ENCODE measurements at regions not wholly inside any gene's neighbourhood (a gene's known extent, or its start where the extent isn't known, plus 50 kb on each side); places are given as distances from the start of the nearest gene placed in this dataset.

GRCh38 chr5:159735749-159736660, 180.3 kb upstream of the ADRA1B start:
- no peaks in the 10 kb centered on the region for H3K36me3 ChIP-seq (ENCODE audit: control insufficient read depth, insufficient read depth, low read length)
- H3K4me1 ChIP-seq (ENCODE audit: control insufficient read depth, insufficient read depth, low read length) = no peaks in the 10 kb centered on the region
- H3K9ac ChIP-seq (ENCODE audit: low read length) = no peak overlapping the region
- H3K9me3 ChIP-seq (ENCODE audit: control insufficient read depth, low read length) = no peaks in the 10 kb centered on the region
- no peaks in the 10 kb centered on the region for H3K27me3 ChIP-seq (ENCODE audit: control insufficient read depth, insufficient read depth, low read length)
- no peak overlapping the region for H3K4me3 ChIP-seq (ENCODE audit: low read length)

GRCh38 chr5:159736844-159737243, 179.4 kb upstream of the ADRA1B start:
- H3K4me1 ChIP-seq (ENCODE audit: control insufficient read depth, insufficient read depth, low read length) = no peaks in the 10 kb centered on the region
- H3K9me3 ChIP-seq (ENCODE audit: control insufficient read depth, low read length) = no peaks in the 10 kb centered on the region
- H3K4me3 ChIP-seq (ENCODE audit: low read length) = no peak overlapping the region
- H3K27me3 ChIP-seq (ENCODE audit: control insufficient read depth, insufficient read depth, low read length) = no peaks in the 10 kb centered on the region
- no peaks in the 10 kb centered on the region for H3K36me3 ChIP-seq (ENCODE audit: control insufficient read depth, insufficient read depth, low read length)
- no peak overlapping the region for H3K9ac ChIP-seq (ENCODE audit: low read length)

GRCh38 chr5:159737263-159737662, 179.0 kb upstream of the ADRA1B start:
- no peak overlapping the region for H3K9ac ChIP-seq (ENCODE audit: low read length)
- H3K36me3 ChIP-seq (ENCODE audit: control insufficient read depth, insufficient read depth, low read length) = no peaks in the 10 kb centered on the region
- H3K4me1 ChIP-seq (ENCODE audit: control insufficient read depth, insufficient read depth, low read length) = no peaks in the 10 kb centered on the region
- no peaks in the 10 kb centered on the region for H3K9me3 ChIP-seq (ENCODE audit: control insufficient read depth, low read length)
- H3K4me3 ChIP-seq (ENCODE audit: low read length) = no peak overlapping the region
- no peaks in the 10 kb centered on the region for H3K27me3 ChIP-seq (ENCODE audit: control insufficient read depth, insufficient read depth, low read length)

- no peaks in the 10 kb centered on the region for H3K4me1 ChIP-seq (ENCODE audit: control insufficient read depth, insufficient read depth, low read length)
- H3K4me3 ChIP-seq (ENCODE audit: low read length) = no peak overlapping the region
- no peaks in the 10 kb centered on the region for H3K9me3 ChIP-seq (ENCODE audit: control insufficient read depth, low read length)
- H3K27me3 ChIP-seq (ENCODE audit: control insufficient read depth, insufficient read depth, low read length) = no peaks in the 10 kb centered on the region
- H3K9ac ChIP-seq (ENCODE audit: low read length) = no peak overlapping the region
- H3K36me3 ChIP-seq (ENCODE audit: control insufficient read depth, insufficient read depth, low read length) = no peaks in the 10 kb centered on the region
These were observed 174.4 kb upstream of the ADRA1B start for GRCh38 chr5:159741829-159742322.

- Histone ChIP-seq H3K4me3 (ENCODE audit: low read length) (no peak overlapping the region), H3K9me3 (ENCODE audit: control insufficient read depth, low read length) (no peaks in the 10 kb centered on the region), H3K9ac (ENCODE audit: low read length) (no peak overlapping the region), H3K4me1 (ENCODE audit: control insufficient read depth, insufficient read depth, low read length) (no peaks in the 10 kb centered on the region), H3K27me3 (ENCODE audit: control insufficient read depth, insufficient read depth, low read length) (no peaks in the 10 kb centered on the region), H3K36me3 (ENCODE audit: control insufficient read depth, insufficient read depth, low read length) (no peaks in the 10 kb centered on the region)
These were observed 173.0 kb upstream of the ADRA1B start for GRCh38 chr5:159743234-159743633.

- Histone ChIP-seq H3K9ac (ENCODE audit: low read length) (no peak overlapping the region), H3K36me3 (ENCODE audit: control insufficient read depth, insufficient read depth, low read length) (no peaks in the 10 kb centered on the region), H3K4me1 (ENCODE audit: control insufficient read depth, insufficient read depth, low read length) (no peaks in the 10 kb centered on the region), H3K9me3 (ENCODE audit: control insufficient read depth, low read length) (no peaks in the 10 kb centered on the region), H3K4me3 (ENCODE audit: low read length) (no peak overlapping the region), H3K27me3 (ENCODE audit: control insufficient read depth, insufficient read depth, low read length) (no peaks in the 10 kb centered on the region)
These were observed 169.6 kb upstream of the ADRA1B start for GRCh38 chr5:159746707-159747106.

GRCh38 chr5:159749146-159749545, 167.1 kb upstream of the ADRA1B start:
- H3K4me3 ChIP-seq (ENCODE audit: low read length) = no peak overlapping the region
- no peaks in the 10 kb centered on the region for H3K4me1 ChIP-seq (ENCODE audit: control insufficient read depth, insufficient read depth, low read length)
- no peaks in the 10 kb centered on the region for H3K27me3 ChIP-seq (ENCODE audit: control insufficient read depth, insufficient read depth, low read length)
- no peaks in the 10 kb centered on the region for H3K36me3 ChIP-seq (ENCODE audit: control insufficient read depth, insufficient read depth, low read length)
- no peak overlapping the region for H3K9ac ChIP-seq (ENCODE audit: low read length)
- no peaks in the 10 kb centered on the region for H3K9me3 ChIP-seq (ENCODE audit: control insufficient read depth, low read length)

- H3K4me3 ChIP-seq (ENCODE audit: low read length) = no peak overlapping the region
- no peaks in the 10 kb centered on the region for H3K4me1 ChIP-seq (ENCODE audit: control insufficient read depth, insufficient read depth, low read length)
- no peak overlapping the region for H3K9ac ChIP-seq (ENCODE audit: low read length)
- no peaks in the 10 kb centered on the region for H3K9me3 ChIP-seq (ENCODE audit: control insufficient read depth, low read length)
- H3K27me3 ChIP-seq (ENCODE audit: control insufficient read depth, insufficient read depth, low read length) = no peaks in the 10 kb centered on the region
- H3K36me3 ChIP-seq (ENCODE audit: control insufficient read depth, insufficient read depth, low read length) = no peaks in the 10 kb centered on the region
These were observed 166.1 kb upstream of the ADRA1B start for GRCh38 chr5:159750226-159750625.

GRCh38 chr5:159751459-159751858, 164.8 kb upstream of the ADRA1B start:
- H3K9me3 ChIP-seq (ENCODE audit: control insufficient read depth, low read length) = no peaks in the 10 kb centered on the region
- no peaks in the 10 kb centered on the region for H3K4me1 ChIP-seq (ENCODE audit: control insufficient read depth, insufficient read depth, low read length)
- H3K27me3 ChIP-seq (ENCODE audit: control insufficient read depth, insufficient read depth, low read length) = no peaks in the 10 kb centered on the region

GRCh38 chr5:159752622-159753275, 163.5 kb upstream of the ADRA1B start:
- Histone ChIP-seq H3K36me3 (ENCODE audit: control insufficient read depth, insufficient read depth, low read length) (no peaks in the 10 kb centered on the region), H3K27me3 (ENCODE audit: control insufficient read depth, insufficient read depth, low read length) (no peaks in the 10 kb centered on the region), H3K9ac (ENCODE audit: low read length) (no peak overlapping the region), H3K9me3 (ENCODE audit: control insufficient read depth, low read length) (no peaks in the 10 kb centered on the region), H3K4me1 (ENCODE audit: control insufficient read depth, insufficient read depth, low read length) (no peaks in the 10 kb centered on the region), H3K4me3 (ENCODE audit: low read length) (no peak overlapping the region)

More at GRCh38 chr5:159751459-159751858, 164.8 kb upstream of the ADRA1B start:
- Histone ChIP-seq H3K4me3 (ENCODE audit: low read length) (no peak overlapping the region), H3K36me3 (ENCODE audit: control insufficient read depth, insufficient read depth, low read length) (no peaks in the 10 kb centered on the region), H3K9ac (ENCODE audit: low read length) (no peak overlapping the region)

GRCh38 chr5:159758189-159758588, 158.1 kb upstream of the ADRA1B start:
- H3K4me1 ChIP-seq (ENCODE audit: control insufficient read depth, insufficient read depth, low read length) = no peaks in the 10 kb centered on the region
- H3K27me3 ChIP-seq (ENCODE audit: control insufficient read depth, insufficient read depth, low read length) = no peaks in the 10 kb centered on the region

GRCh38 chr5:159759791-159760290, 156.4 kb upstream of the ADRA1B start:
- Histone ChIP-seq H3K4me3 (ENCODE audit: low read length) (no peak overlapping the region), H3K9me3 (ENCODE audit: control insufficient read depth, low read length) (no peaks in the 10 kb centered on the region), H3K4me1 (ENCODE audit: control insufficient read depth, insufficient read depth, low read length) (no peaks in the 10 kb centered on the region), H3K27me3 (ENCODE audit: control insufficient read depth, insufficient read depth, low read length) (no peaks in the 10 kb centered on the region), H3K9ac (ENCODE audit: low read length) (no peak overlapping the region), H3K36me3 (ENCODE audit: control insufficient read depth, insufficient read depth, low read length) (no peaks in the 10 kb centered on the region)

More at GRCh38 chr5:159758189-159758588, 158.1 kb upstream of the ADRA1B start:
- no peaks in the 10 kb centered on the region for H3K9me3 ChIP-seq (ENCODE audit: control insufficient read depth, low read length)
- no peak overlapping the region for H3K4me3 ChIP-seq (ENCODE audit: low read length)
- no peaks in the 10 kb centered on the region for H3K36me3 ChIP-seq (ENCODE audit: control insufficient read depth, insufficient read depth, low read length)
- no peak overlapping the region for H3K9ac ChIP-seq (ENCODE audit: low read length)

Measured in mucosa of stomach (tissue), 1 donor.